ENCODE measurements at regions not wholly inside any gene's neighbourhood (a gene's known extent, or its start where the extent isn't known, plus 50 kb on each side); places are given as distances from the start of the nearest gene placed in this dataset.

DNA sequence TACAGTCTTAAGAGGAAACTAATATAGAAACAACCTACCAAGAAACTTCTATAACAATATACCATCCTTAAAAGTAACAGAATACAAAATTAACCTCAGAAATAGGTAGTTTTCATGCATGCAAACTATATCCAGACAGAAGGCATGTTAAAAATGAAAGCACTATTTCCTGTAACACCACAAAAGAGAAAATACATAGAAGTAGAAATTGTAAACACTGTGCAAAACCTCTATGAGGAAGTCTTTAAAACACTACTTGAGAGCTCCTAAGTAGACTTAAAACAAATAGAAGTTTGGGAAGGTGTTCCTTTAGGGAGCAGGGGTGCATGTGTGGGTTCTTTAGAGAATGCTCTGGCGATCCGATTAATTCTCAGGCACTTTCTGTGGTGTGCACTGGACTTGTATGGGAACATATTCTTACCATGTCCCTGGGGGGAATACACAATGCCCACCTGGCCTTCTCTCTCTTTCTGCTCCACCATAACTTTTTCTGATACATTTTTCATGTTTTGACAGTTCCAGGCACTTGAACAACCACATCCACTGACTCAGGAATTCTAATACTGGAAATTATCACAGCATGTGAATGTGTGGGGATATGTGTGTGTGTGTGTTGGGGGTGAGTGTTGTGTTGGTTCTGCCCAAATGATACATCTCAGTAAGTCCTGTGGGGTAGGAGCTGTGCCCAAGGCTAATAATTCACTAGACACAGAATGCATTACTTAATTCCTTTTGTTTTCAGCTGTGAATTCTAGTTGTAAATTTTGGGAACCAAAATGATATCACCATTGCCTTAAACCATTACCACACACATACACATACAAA is 866.3 kb upstream of the B3GALT2 start:
- TF ChIP-seq POLR2A (IDR thresholded peaks at IDR 0.05; ENCODE audit: low read depth, low read length) (no peak), SPI1 (IDR thresholded peaks at IDR 0.05; ENCODE audit: low read depth, low read length) (no peak), PAX5 (IDR thresholded peaks at IDR 0.05; ENCODE audit: insufficient read depth, low read length, severe bottlenecking) (no peak), POLR2AphosphoS5 (IDR thresholded peaks at IDR 0.05; ENCODE audit: low read depth, low read length) (no peak), TAF1 (IDR thresholded peaks at IDR 0.05; ENCODE audit: low read depth, low read length) (no peak), POU2F2 (IDR thresholded peaks at IDR 0.05; ENCODE audit: low read depth, low read length) (no peak)
- no peak for DNase-seq (ENCODE audit: insufficient read length, low spot score)
- no peak for FAIRE-seq

DNA sequence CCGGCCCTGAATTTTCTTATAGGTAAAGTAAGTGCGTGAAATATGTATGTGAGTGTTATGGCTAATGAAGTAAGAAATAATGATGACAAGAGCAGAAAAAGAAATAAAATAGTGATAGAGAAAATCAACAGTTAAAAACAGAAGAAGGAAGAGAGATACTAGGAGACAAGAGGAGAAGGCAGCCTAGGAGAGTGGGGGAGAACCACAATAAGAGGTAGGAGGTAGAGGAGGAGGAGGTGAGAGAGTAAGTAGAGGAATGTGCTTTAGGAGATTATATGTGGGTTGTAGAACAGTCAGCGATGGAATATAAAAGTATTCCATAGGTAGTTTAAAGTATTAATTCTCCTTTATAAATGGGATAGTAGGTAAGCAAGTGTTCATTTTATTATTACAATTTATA is 861.5 kb upstream of the B3GALT2 start:
- FAIRE-seq = no peak
- TF ChIP-seq TAF1 (IDR thresholded peaks at IDR 0.05; ENCODE audit: low read depth, low read length) (no peak), PAX5 (IDR thresholded peaks at IDR 0.05; ENCODE audit: insufficient read depth, low read length, severe bottlenecking) (no peak), POLR2A (IDR thresholded peaks at IDR 0.05; ENCODE audit: low read depth, low read length) (no peak)
- DNase-seq (ENCODE audit: insufficient read length, low spot score) = no peak

- DNase-seq (ENCODE audit: insufficient read length, low spot score) = no peak
- TF ChIP-seq POLR2A (IDR thresholded peaks at IDR 0.05; ENCODE audit: low read depth, low read length) = no peak
- TF ChIP-seq POLR2AphosphoS5 (IDR thresholded peaks at IDR 0.05; ENCODE audit: low read depth, low read length) = no peak
- no peak for TF ChIP-seq POU2F2 (IDR thresholded peaks at IDR 0.05; ENCODE audit: low read depth, low read length)
- no peak for TF ChIP-seq SPI1 (IDR thresholded peaks at IDR 0.05; ENCODE audit: low read depth, low read length)
- TF ChIP-seq PAX5 (IDR thresholded peaks at IDR 0.05; ENCODE audit: insufficient read depth, low read length, severe bottlenecking) = no peak
- TF ChIP-seq TAF1 (IDR thresholded peaks at IDR 0.05; ENCODE audit: low read depth, low read length) = no peak
- FAIRE-seq = no peak
Observed at GRCh38 chr1:194047206-194047605, 860.8 kb upstream of the B3GALT2 start.

DNA sequence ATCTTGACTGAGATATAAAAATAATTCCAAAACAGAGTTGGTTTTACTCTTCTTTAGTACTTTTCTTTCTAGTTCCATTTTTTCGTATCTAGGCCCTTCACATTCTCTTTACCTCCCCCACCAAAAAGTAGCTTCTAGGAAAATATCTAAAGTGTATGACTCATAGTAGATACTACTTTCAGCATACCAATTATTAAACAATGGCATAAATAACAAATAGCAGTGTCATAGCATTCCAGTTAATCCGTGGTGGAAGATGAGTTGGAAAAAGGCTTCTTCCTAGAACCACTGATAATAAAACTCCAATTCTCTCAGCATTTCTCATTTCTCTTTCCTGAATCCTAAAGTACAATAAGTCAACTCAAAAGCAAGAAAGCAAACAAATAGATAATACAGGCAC is 859.0 kb upstream of the B3GALT2 start:
- FAIRE-seq (no peak), DNase-seq (ENCODE audit: insufficient read length, low spot score) (no peak)
- TF ChIP-seq POLR2A (IDR thresholded peaks at IDR 0.05; ENCODE audit: low read depth, low read length) = no peak
- TF ChIP-seq TAF1 (IDR thresholded peaks at IDR 0.05; ENCODE audit: low read depth, low read length) = no peak
- no peak for TF ChIP-seq PAX5 (IDR thresholded peaks at IDR 0.05; ENCODE audit: insufficient read depth, low read length, severe bottlenecking)
- no peak for TF ChIP-seq POU2F2 (IDR thresholded peaks at IDR 0.05; ENCODE audit: low read depth, low read length)
- TF ChIP-seq SPI1 (IDR thresholded peaks at IDR 0.05; ENCODE audit: low read depth, low read length) = no peak

- DNase-seq (ENCODE audit: insufficient read length, low spot score) (no peak), FAIRE-seq (no peak)
- TF ChIP-seq PAX5 (IDR thresholded peaks at IDR 0.05; ENCODE audit: insufficient read depth, low read length, severe bottlenecking) (no peak), POLR2A (IDR thresholded peaks at IDR 0.05; ENCODE audit: low read depth, low read length) (no peak), POLR2AphosphoS5 (IDR thresholded peaks at IDR 0.05; ENCODE audit: low read depth, low read length) (no peak), TAF1 (IDR thresholded peaks at IDR 0.05; ENCODE audit: low read depth, low read length) (no peak), POU2F2 (IDR thresholded peaks at IDR 0.05; ENCODE audit: low read depth, low read length) (no peak), SPI1 (IDR thresholded peaks at IDR 0.05; ENCODE audit: low read depth, low read length) (no peak)
Observed at GRCh38 chr1:194044892-194045291, 858.5 kb upstream of the B3GALT2 start.

DNA sequence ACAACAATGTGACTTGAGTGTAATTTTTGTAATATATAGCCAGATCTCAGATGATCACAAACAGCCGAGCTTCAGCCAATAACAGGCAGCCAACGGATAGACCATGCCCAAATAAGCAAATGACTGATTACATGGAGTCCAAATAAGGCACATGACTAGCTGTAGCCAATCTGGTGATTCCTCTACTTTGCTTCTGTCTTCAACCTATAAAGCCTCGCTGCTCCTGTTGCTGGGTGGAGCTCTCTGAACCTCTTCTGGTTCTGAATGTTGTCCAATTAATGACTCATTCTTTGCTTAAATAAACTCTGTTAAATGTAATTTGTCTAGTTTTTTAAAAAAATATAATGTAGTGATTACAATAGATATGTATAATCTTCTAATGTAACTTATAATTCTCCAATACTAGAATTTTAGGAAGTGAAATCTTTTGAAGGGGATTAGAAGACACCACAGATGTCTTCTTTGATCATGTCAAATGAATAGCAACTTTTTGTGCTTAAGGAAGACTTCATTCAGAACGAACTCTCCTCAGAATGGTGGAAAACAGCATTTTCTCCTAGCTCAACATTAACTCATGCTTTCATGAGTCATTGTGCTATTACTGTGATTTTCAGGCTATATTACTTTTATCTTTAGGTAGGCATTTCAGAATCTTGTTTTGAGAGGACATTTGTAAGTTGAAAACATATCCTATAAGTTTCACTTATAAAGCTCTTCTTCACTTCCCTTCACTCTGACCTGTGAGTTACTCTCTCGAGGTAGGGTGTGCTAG is 857.8 kb upstream of the B3GALT2 start:
- no peak for TF ChIP-seq POLR2A (IDR thresholded peaks at IDR 0.05; ENCODE audit: low read depth, low read length)
- no peak for FAIRE-seq
- no peak for DNase-seq (ENCODE audit: insufficient read length, low spot score)

GRCh38 chr1:194042736-194043135 is 856.3 kb upstream of the B3GALT2 start:
- no peak for DNase-seq (ENCODE audit: insufficient read length, low spot score)
- TF ChIP-seq PAX5 (IDR thresholded peaks at IDR 0.05; ENCODE audit: insufficient read depth, low read length, severe bottlenecking) (no peak), POLR2AphosphoS5 (IDR thresholded peaks at IDR 0.05; ENCODE audit: low read depth, low read length) (no peak), POLR2A (IDR thresholded peaks at IDR 0.05; ENCODE audit: low read depth, low read length) (no peak), POU2F2 (IDR thresholded peaks at IDR 0.05; ENCODE audit: low read depth, low read length) (no peak), TAF1 (IDR thresholded peaks at IDR 0.05; ENCODE audit: low read depth, low read length) (no peak), SPI1 (IDR thresholded peaks at IDR 0.05; ENCODE audit: low read depth, low read length) (no peak)
- FAIRE-seq = no peak

- no peak for TF ChIP-seq PAX5 (IDR thresholded peaks at IDR 0.05; ENCODE audit: insufficient read depth, low read length, severe bottlenecking)
- no peak for TF ChIP-seq POU2F2 (IDR thresholded peaks at IDR 0.05; ENCODE audit: low read depth, low read length)
- TF ChIP-seq SPI1 (IDR thresholded peaks at IDR 0.05; ENCODE audit: low read depth, low read length) = no peak
- no peak for TF ChIP-seq TAF1 (IDR thresholded peaks at IDR 0.05; ENCODE audit: low read depth, low read length)
- no peak for TF ChIP-seq POLR2AphosphoS5 (IDR thresholded peaks at IDR 0.05; ENCODE audit: low read depth, low read length)
- no peak for TF ChIP-seq POLR2A (IDR thresholded peaks at IDR 0.05; ENCODE audit: low read depth, low read length)
- no peak for DNase-seq (ENCODE audit: insufficient read length, low spot score)
- no peak for FAIRE-seq
Observed at GRCh38 chr1:194040496-194040895, 854.1 kb upstream of the B3GALT2 start.

GRCh38 chr1:194039578-194039977 is 853.2 kb upstream of the B3GALT2 start:
- FAIRE-seq = no peak
- TF ChIP-seq PAX5 (IDR thresholded peaks at IDR 0.05; ENCODE audit: insufficient read depth, low read length, severe bottlenecking) (no peak), POLR2A (IDR thresholded peaks at IDR 0.05; ENCODE audit: low read depth, low read length) (no peak), POLR2AphosphoS5 (IDR thresholded peaks at IDR 0.05; ENCODE audit: low read depth, low read length) (no peak), TAF1 (IDR thresholded peaks at IDR 0.05; ENCODE audit: low read depth, low read length) (no peak), POU2F2 (IDR thresholded peaks at IDR 0.05; ENCODE audit: low read depth, low read length) (no peak), SPI1 (IDR thresholded peaks at IDR 0.05; ENCODE audit: low read depth, low read length) (no peak)
- DNase-seq (ENCODE audit: insufficient read length, low spot score) = no peak
